GM20000 (cell line): ENCODE measurements at regions not wholly inside any gene's neighbourhood (a gene's known extent, or its start where the extent isn't known, plus 50 kb on each side); places are given as distances from the start of the nearest gene placed in this dataset.

Experiments used
- DNase-seq: peaks from one replicate; pipeline ENCODE4 v3.0.0; 2012; ENCODE audit warnings: low spot score
- CTCF ChIP-seq: IDR thresholded peaks from 2 replicates; pipeline ENCODE4 v1.5.1; 2012; ENCODE audit warnings: mild to moderate bottlenecking, control low read depth; ENCODE audit errors: extremely low read depth, missing control alignments

GRCh38 chr7:16244469-16244868, 176.9 kb downstream of the CRPPA start:
- DNase-seq = no peak
- TF ChIP-seq CTCF = no peak

- no peak for TF ChIP-seq CTCF
- no peak for DNase-seq
Measured at GRCh38 chr7:16242920-16243319, 178.4 kb downstream of the CRPPA start.

GRCh38 chr7:16241017-16241416, 180.3 kb downstream of the CRPPA start:
- TF ChIP-seq CTCF = no peak
- DNase-seq = no peak

GRCh38 chr7:16236381-16236780, 185.0 kb downstream of the CRPPA start:
- DNase-seq = no peak
- no peak for TF ChIP-seq CTCF

GRCh38 chr7:16235147-16236114, 185.9 kb downstream of the CRPPA start:
- TF ChIP-seq CTCF = no peak
- no peak for DNase-seq

GRCh38 chr7:16234493-16235146, 186.7 kb downstream of the CRPPA start:
- no peak for DNase-seq
- no peak for TF ChIP-seq CTCF

- DNase-seq = no peak
- TF ChIP-seq CTCF = no peak
Measured at GRCh38 chr7:16233517-16233916, 187.8 kb downstream of the CRPPA start.
